HCT116 (cell line): ENCODE measurements at regions not wholly inside any gene's neighbourhood (a gene's known extent, or its start where the extent isn't known, plus 50 kb on each side); places are given as distances from the start of the nearest gene placed in this dataset.

ENCODE experiments used
- CEBPB ChIP-seq: IDR thresholded peaks from 2 replicates; pipeline ENCODE4 v1.6.1; 2012; ENCODE audit warnings: low read depth
- CTCF ChIP-seq, 3 experiments: fragments of 200-600 bp in 1 of 3; sonication (generic) in 1 of 3; IDR thresholded peaks in 2 of 3; conservative IDR thresholded peaks in 1 of 3; 2 replicates each; pipeline ENCODE4 v1.5.1; 2012 to 2017; ENCODE audit warnings: low read depth in 2 of 3, low read length in 2 of 3, antibody characterized with exemption in 1 of 3, borderline replicate concordance in 1 of 3, control low read depth in 1 of 3, mild to moderate bottlenecking in 1 of 3, mixed read lengths in 1 of 3, mixed run types in 1 of 3, moderate library complexity in 1 of 3; ENCODE audit not compliant: insufficient read depth in 1 of 3
- EZH2phosphoT487 ChIP-seq: fragments of 200-600 bp; IDR thresholded peaks from 2 replicates; pipeline ENCODE4 v1.6.1; 2018; ENCODE audit warnings: antibody characterized with exemption, borderline replicate concordance
- FOSL1 ChIP-seq: IDR thresholded peaks from 2 replicates; pipeline ENCODE4 v1.6.1; 2012; ENCODE audit warnings: low read depth
- JUND ChIP-seq: IDR thresholded peaks from 2 replicates; pipeline ENCODE4 v1.6.1; 2012
- MAX ChIP-seq: IDR thresholded peaks from 2 replicates; pipeline ENCODE4 v1.6.1; 2012
- POLR2A ChIP-seq: IDR thresholded peaks from 2 replicates; pipeline ENCODE4 v1.7.0; 2011; ENCODE audit warnings: borderline replicate concordance; ENCODE audit not compliant: insufficient read depth, insufficient read length; ENCODE audit errors: extremely low read depth
- RAD21 ChIP-seq: IDR thresholded peaks from 2 replicates; pipeline ENCODE4 v1.6.1; 2012; ENCODE audit warnings: low read depth, mild to moderate bottlenecking
- YY1 ChIP-seq: IDR thresholded peaks from 2 replicates; pipeline ENCODE4 v1.6.1; 2011; ENCODE audit warnings: low read length, low read depth, moderate library complexity, mild to moderate bottlenecking; ENCODE audit not compliant: insufficient replicate concordance; ENCODE audit errors: extremely low read depth
- ZBTB33 ChIP-seq: IDR thresholded peaks from 2 replicates; pipeline ENCODE4 v1.6.1; 2011; ENCODE audit warnings: mild to moderate bottlenecking, low read length, moderate library complexity; ENCODE audit not compliant: insufficient replicate concordance; ENCODE audit errors: extremely low read depth

- TF ChIP-seq CTCF (IDR thresholded peaks at IDR 0.05 in 2 of 3, conservative IDR thresholded peaks at IDR 0.05 in 1 of 3; ENCODE audit: borderline replicate concordance in 1 of 3, insufficient read depth in 1 of 3, low read depth in 2 of 3, low read length in 2 of 3) (no peak), RAD21 (no peak), EZH2phosphoT487 (no peak), JUND (no peak), MAX (no peak), YY1 (no peak), POLR2A (no peak), ZBTB33 (no peak), FOSL1 (no peak), CEBPB (no peak)
Measured at GRCh38 chr6:21886542-21887151, 293.1 kb downstream of the SOX4 start.
